Gastroesophageal sphincter (tissue), 3 donors: ENCODE measurements at regions not wholly inside any gene's neighbourhood (a gene's known extent, or its start where the extent isn't known, plus 50 kb on each side); places are given as distances from the start of the nearest gene placed in this dataset.

Experiments
- EP300 ChIP-seq: sonication (generic); formaldehyde crosslinking; IDR thresholded peaks from one replicate; pipeline ENCODE4 v1.6.1; 2017; ENCODE audit warnings: antibody characterized with exemption, mild to moderate bottlenecking
- POLR2A ChIP-seq, 2 donors: fragments of 450-650 bp; IDR thresholded peaks; one replicate each; pipeline ENCODE4 v1.6.1; 2017; ENCODE audit warnings: antibody characterized with exemption in 2 of 2, mild to moderate bottlenecking in 2 of 2, moderate library complexity in 1 of 2
- POLR2AphosphoS5 ChIP-seq: sonication (generic); formaldehyde crosslinking; IDR thresholded peaks from one replicate; pipeline ENCODE4 v1.6.1; 2017; ENCODE audit warnings: antibody characterized with exemption
- TF ChIP-seq, protein P1 (sequence below), 4 experiments: fragments of 200-600 bp in 2 of 4; fragments of 450-650 bp in 2 of 4; sonication (generic) in 1 of 4; IDR thresholded peaks; one replicate each; pipeline ENCODE4 v1.5.1; 2017 to 2019; ENCODE audit warnings: antibody characterized with exemption in 4 of 4, mild to moderate bottlenecking in 2 of 4, moderate library complexity in 2 of 4

DNA sequence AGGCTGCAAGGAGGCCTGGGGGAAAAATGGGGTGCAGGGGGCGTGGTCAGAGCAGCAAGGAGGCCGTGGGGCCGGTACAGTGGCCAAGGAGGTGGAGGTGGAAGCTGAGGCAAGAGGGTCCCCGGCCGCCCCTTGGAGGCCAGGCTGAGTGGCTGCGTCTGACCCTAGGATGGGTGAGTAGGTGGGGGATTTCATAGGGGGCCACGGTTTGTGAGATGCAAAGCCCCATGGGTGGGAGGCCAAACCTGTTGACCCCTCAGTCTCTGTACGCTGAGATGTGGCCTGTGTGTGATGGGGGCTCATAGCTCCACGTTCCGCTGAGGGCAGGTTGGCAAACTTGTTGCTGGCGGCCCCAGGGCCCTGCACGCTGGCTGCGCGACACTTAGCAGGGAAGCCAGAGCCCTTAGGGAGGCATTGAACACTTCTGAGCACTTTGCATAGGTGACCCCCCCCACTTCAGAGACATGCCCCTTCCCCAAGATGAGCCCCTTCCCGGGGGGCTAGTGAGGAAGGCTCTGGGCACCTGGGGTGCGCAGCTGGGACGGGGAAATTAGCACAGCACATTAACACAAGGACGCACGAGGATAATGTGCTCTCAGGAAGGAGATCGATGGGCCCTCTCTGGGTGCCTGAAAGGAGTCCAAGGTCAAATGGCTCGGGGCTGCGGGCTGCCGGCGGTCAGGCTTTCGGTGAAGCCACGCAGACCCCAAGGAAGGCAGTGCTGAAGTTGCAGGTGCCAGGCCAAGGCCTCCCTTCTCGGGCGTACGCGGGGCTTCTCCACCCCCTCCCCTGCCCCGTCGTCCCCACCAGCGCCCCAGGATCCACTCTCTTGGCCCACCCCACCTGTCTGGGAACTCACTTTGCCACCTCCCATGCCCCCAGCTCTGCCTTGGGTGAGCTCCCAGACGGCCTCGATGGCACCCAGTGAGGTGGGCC lies 107.4 kb downstream of the HMX1 start:
- TF ChIP-seq POLR2AphosphoS5 (no peak), EP300 (no peak), POLR2A (IDR thresholded peaks at IDR 0.05) (no peak)
- TF ChIP-seq, protein P1, sequence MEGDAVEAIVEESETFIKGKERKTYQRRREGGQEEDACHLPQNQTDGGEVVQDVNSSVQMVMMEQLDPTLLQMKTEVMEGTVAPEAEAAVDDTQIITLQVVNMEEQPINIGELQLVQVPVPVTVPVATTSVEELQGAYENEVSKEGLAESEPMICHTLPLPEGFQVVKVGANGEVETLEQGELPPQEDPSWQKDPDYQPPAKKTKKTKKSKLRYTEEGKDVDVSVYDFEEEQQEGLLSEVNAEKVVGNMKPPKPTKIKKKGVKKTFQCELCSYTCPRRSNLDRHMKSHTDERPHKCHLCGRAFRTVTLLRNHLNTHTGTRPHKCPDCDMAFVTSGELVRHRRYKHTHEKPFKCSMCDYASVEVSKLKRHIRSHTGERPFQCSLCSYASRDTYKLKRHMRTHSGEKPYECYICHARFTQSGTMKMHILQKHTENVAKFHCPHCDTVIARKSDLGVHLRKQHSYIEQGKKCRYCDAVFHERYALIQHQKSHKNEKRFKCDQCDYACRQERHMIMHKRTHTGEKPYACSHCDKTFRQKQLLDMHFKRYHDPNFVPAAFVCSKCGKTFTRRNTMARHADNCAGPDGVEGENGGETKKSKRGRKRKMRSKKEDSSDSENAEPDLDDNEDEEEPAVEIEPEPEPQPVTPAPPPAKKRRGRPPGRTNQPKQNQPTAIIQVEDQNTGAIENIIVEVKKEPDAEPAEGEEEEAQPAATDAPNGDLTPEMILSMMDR (IDR thresholded peaks at IDR 0.05) = no peak
